ENCODE measurements at regions not wholly inside any gene's neighbourhood (a gene's known extent, or its start where the extent isn't known, plus 50 kb on each side); places are given as distances from the start of the nearest gene placed in this dataset.

DNA sequence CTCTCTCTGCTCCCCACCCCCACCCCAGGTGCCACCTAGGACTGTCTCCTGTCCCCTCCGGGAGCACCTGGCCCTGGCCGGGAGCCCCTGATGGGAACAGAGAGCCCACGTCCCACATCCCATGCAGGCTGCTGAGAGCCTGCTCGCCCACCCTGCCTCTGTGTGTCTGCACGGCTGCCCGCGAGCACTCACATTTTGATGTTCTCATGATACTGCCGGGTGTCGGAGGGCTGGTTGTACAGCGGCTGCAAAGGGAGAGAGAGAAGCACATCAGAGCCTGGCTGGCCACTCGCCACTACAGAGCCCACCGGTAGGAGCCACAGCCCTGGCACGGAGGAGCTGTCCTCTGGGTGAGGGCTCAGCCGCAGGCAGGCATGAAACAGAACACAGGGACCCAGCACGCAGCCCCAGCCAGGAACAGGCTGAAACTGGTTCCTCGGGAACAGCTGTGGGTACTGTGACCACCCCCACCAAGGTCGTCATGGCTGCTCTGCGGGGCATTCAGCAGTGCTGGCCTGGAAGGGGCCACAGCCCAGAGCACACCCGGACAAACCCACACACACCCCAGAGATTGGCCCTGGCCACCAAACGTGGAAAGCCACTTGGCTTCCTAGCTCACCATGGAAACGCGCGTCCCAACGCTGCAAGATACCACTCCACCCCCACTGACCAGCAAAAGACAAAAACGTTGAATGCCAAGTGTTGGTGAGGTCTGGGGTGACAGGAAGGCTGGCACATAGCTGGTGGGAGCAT lies 117.6 kb downstream of the NCOR2 start:
- H3K27me3 ChIP-seq (ENCODE audit: insufficient read depth, low read length): no peaks in the 10 kb centered on the region
- no peaks in the 10 kb centered on the region for H3K9me2 ChIP-seq (ENCODE audit: insufficient read depth)
- TF ChIP-seq ZNF274 (IDR thresholded peaks at IDR 0.05; ENCODE audit: low read depth, low read length) (no peak), POLR2A (IDR thresholded peaks at IDR 0.05; ENCODE audit: borderline replicate concordance, extremely low read depth, insufficient read depth, insufficient read length) (no peak), CEBPB (IDR thresholded peaks at IDR 0.05; ENCODE audit: low read depth) (no peak), JUND (IDR thresholded peaks at IDR 0.05) (no peak), EZH2 (IDR thresholded peaks at IDR 0.05) (no peak), EZH2phosphoT487 (IDR thresholded peaks at IDR 0.05; ENCODE audit: borderline replicate concordance) (no peak), YY1 (IDR thresholded peaks at IDR 0.05; ENCODE audit: extremely low read depth, insufficient replicate concordance, low read depth, low read length) (no peak), CBX3 (IDR thresholded peaks at IDR 0.05; ENCODE audit: low read depth) (no peak)
- TF ChIP-seq, protein P1, sequence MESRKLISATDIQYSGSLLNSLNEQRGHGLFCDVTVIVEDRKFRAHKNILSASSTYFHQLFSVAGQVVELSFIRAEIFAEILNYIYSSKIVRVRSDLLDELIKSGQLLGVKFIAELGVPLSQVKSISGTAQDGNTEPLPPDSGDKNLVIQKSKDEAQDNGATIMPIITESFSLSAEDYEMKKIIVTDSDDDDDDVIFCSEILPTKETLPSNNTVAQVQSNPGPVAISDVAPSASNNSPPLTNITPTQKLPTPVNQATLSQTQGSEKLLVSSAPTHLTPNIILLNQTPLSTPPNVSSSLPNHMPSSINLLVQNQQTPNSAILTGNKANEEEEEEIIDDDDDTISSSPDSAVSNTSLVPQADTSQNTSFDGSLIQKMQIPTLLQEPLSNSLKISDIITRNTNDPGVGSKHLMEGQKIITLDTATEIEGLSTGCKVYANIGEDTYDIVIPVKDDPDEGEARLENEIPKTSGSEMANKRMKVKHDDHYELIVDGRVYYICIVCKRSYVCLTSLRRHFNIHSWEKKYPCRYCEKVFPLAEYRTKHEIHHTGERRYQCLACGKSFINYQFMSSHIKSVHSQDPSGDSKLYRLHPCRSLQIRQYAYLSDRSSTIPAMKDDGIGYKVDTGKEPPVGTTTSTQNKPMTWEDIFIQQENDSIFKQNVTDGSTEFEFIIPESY (IDR thresholded peaks at IDR 0.05; ENCODE audit: extremely low read depth, insufficient replicate concordance, low read length): no peak
- TF ChIP-seq, protein P2, sequence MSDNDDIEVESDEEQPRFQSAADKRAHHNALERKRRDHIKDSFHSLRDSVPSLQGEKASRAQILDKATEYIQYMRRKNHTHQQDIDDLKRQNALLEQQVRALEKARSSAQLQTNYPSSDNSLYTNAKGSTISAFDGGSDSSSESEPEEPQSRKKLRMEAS (IDR thresholded peaks at IDR 0.05): no peak
- TF ChIP-seq, protein P3, sequence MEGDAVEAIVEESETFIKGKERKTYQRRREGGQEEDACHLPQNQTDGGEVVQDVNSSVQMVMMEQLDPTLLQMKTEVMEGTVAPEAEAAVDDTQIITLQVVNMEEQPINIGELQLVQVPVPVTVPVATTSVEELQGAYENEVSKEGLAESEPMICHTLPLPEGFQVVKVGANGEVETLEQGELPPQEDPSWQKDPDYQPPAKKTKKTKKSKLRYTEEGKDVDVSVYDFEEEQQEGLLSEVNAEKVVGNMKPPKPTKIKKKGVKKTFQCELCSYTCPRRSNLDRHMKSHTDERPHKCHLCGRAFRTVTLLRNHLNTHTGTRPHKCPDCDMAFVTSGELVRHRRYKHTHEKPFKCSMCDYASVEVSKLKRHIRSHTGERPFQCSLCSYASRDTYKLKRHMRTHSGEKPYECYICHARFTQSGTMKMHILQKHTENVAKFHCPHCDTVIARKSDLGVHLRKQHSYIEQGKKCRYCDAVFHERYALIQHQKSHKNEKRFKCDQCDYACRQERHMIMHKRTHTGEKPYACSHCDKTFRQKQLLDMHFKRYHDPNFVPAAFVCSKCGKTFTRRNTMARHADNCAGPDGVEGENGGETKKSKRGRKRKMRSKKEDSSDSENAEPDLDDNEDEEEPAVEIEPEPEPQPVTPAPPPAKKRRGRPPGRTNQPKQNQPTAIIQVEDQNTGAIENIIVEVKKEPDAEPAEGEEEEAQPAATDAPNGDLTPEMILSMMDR (IDR thresholded peaks at IDR 0.05 in 2 of 3, conservative IDR thresholded peaks at IDR 0.05 in 1 of 3; ENCODE audit: borderline replicate concordance in 1 of 3, insufficient read depth in 1 of 3, low read depth in 2 of 3, low read length in 2 of 3): no peak
- peaks cover 19 to 31% of the 10 kb centered on the region in 2 experiments for H3K4me1 ChIP-seq (ENCODE audit: control insufficient read depth in 1 of 2, insufficient read depth in 2 of 2, low read length in 2 of 2)
- intact Hi-C loops (cut with micrococcal nuclease): no loop called here
- POLR2A ChIA-PET: no interaction called here
- H3K27ac ChIP-seq (ENCODE audit: low read depth, low read length): no peak overlapping the region
- ATAC-seq (no peak), DNase-seq (ENCODE audit: low read depth, low spot score) (no peak)
- no peak overlapping the region for H3K9ac ChIP-seq (ENCODE audit: low read length)
- no peak overlapping the region for H3K4me3 ChIP-seq (replicated peaks in 1 of 2; ENCODE audit: low read depth in 1 of 2, low read length in 2 of 2)
- peaks cover 7% of the 10 kb centered on the region; the same call in 1 of the 2 replicates for H4K20me1 ChIP-seq (ENCODE audit: insufficient read depth)
- CTCF ChIA-PET: no interaction called here
- H3K36me3 ChIP-seq (ENCODE audit: control insufficient read depth in 1 of 2, insufficient read depth in 2 of 2, low read length in 2 of 2): no peaks in the 10 kb centered on the region
- H3K79me2 ChIP-seq (ENCODE audit: insufficient read depth, low read length): no peaks in the 10 kb centered on the region
- RAD21 ChIA-PET (ENCODE audit: low non-redundant PET in 1 of 2, low total read pairs in 2 of 2, uncharacterized antibody in 2 of 2, unreplicated experiment in 2 of 2): no interaction called here
- no peak overlapping the region for H3K4me2 ChIP-seq (ENCODE audit: low read length)
- no peak overlapping the region for H2AFZ ChIP-seq (ENCODE audit: low read depth, low read length, poor library complexity, severe bottlenecking)
- no TSS peak for BruUV-seq (replicated peaks)
- no peaks in the 10 kb centered on the region for H3K9me3 ChIP-seq (ENCODE audit: control insufficient read depth in 1 of 2, insufficient read depth in 1 of 2, low read depth in 1 of 2, low read length in 2 of 2)
